NT2/D1 (cell line): ENCODE measurements at regions not wholly inside any gene's neighbourhood (a gene's known extent, or its start where the extent isn't known, plus 50 kb on each side); places are given as distances from the start of the nearest gene placed in this dataset.

ENCODE experiments used
- SUZ12 ChIP-seq: IDR thresholded peaks from 2 replicates; pipeline ENCODE4 v1.6.1; 2011; ENCODE audit not compliant: insufficient read length, insufficient read depth; ENCODE audit errors: extremely low read depth
- YY1 ChIP-seq: IDR thresholded peaks from 2 replicates; pipeline ENCODE4 v1.6.1; 2011; ENCODE audit not compliant: insufficient read length, insufficient read depth
- ZNF274 ChIP-seq: IDR thresholded peaks from 2 replicates; pipeline ENCODE4 v1.6.1; 2011; ENCODE audit warnings: mild to moderate bottlenecking, low read depth, low read length

DNA sequence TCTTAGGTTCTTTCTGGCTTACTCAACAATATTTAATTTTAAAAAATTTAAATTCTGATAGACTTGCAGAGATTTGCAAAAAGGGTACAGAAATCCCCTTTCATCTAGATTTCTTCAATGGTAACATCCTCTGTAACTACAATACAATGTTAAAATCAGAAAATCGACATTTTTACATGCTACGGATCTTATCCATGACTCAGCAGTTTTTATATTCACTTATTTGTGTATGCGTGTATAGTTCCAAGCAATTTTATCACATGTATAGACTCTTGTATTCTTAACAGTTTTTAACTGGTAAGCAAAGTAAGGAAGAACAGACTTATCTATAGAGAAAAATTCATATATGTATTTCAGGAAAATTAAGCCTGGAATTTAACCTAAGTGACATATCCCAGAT is 256.1 kb upstream of the MEX3C start:
- TF ChIP-seq YY1 (no peak), SUZ12 (no peak), ZNF274 (no peak)
